H1 (cell line): ENCODE measurements at regions not wholly inside any gene's neighbourhood (a gene's known extent, or its start where the extent isn't known, plus 50 kb on each side); places are given as distances from the start of the nearest gene placed in this dataset.
"Not testable (repeated sequence)": the region's sequence is repeated elsewhere in the genome, so short reads cannot be mapped to it uniquely, and the experiment has no call there.

Experiments used
- CTCF ChIA-PET: fragments of 300-600 bp; sonication (Branson Sonifier 250); formaldehyde crosslinking; loops from one replicate; lab custom pipeline; 2021; ENCODE audit not compliant: partially characterized antibody; lab: Charles Lee
- POLR2A ChIA-PET: fragments of 300-600 bp; sonication (Branson Sonifier 250); formaldehyde crosslinking; loops from one replicate; lab custom pipeline; 2021; ENCODE audit warnings: inconsistent platforms; ENCODE audit not compliant: partially characterized antibody; lab: Charles Lee
- DNase-seq, 2 experiments: peaks; one replicate each; pipeline versions ENCODE4 v3.0.0 to v3.0.0-alpha.2; 2010 to 2022; ENCODE audit warnings: low spot score in 2 of 2, low read depth in 1 of 2, mixed read lengths in 1 of 2
- FAIRE-seq: peaks from 2 replicates; lab custom pipeline; 2011; peaks lifted over from hg19 to GRCh38; lab: Jason Lieb, UNC
- H2AFZ ChIP-seq: 2 replicates; pipeline ENCODE4 v1.8.1; 2012; ENCODE audit warnings: low read length, inconsistent platforms
- H2AK5ac ChIP-seq: 2 replicates; pipeline ENCODE4 v1.6.1; 2013; ENCODE audit warnings: low read depth, low read length
- H2BK120ac ChIP-seq: replicated peaks from 2 replicates; pipeline ENCODE3; 2013; ENCODE audit warnings: low read depth, low read length, inconsistent platforms
- H2BK12ac ChIP-seq: 2 replicates; pipeline ENCODE4 v1.6.1; 2013; ENCODE audit warnings: low read depth, low read length
- H2BK15ac ChIP-seq: 2 replicates; pipeline ENCODE4 v1.6.1; 2013; ENCODE audit warnings: low read length
- H2BK20ac ChIP-seq: 2 replicates; pipeline ENCODE4 v1.6.1; 2013; ENCODE audit warnings: low read length
- H2BK5ac ChIP-seq: 2 replicates; pipeline ENCODE4 v1.6.1; 2013; ENCODE audit warnings: low read depth, low read length
- H3K14ac ChIP-seq: 2 replicates; pipeline ENCODE4 v1.6.1; 2013; ENCODE audit warnings: inconsistent platforms; ENCODE audit not compliant: insufficient read length
- H3K18ac ChIP-seq: 2 replicates; pipeline ENCODE4 v1.6.1; 2013; ENCODE audit warnings: low read length; ENCODE audit errors: extremely low read depth
- H3K23ac ChIP-seq: 2 replicates; pipeline ENCODE4 v1.6.1; 2013; ENCODE audit warnings: inconsistent platforms; ENCODE audit not compliant: insufficient read length
- H3K23me2 ChIP-seq: 2 replicates; pipeline ENCODE4 v1.6.1; 2013; ENCODE audit warnings: low read depth, low read length
- H3K27ac ChIP-seq: 2 replicates; pipeline ENCODE4 v1.6.1; 2011; ENCODE audit warnings: low read depth, low read length, inconsistent platforms
- H3K27me3 ChIP-seq, 4 experiments: replicated peaks in 1 of 4; 1 replicate in 1 of 4; 2 replicates in 3 of 4; pipeline versions ENCODE4 v1.6.1 to v1.8.1; 2011 to 2013; ENCODE audit warnings: low read length in 3 of 4, mild to moderate bottlenecking in 3 of 4, inconsistent platforms in 2 of 4, mixed read lengths in 2 of 4, moderate library complexity in 1 of 4; ENCODE audit not compliant: control insufficient read depth in 3 of 4, insufficient read depth in 3 of 4; ENCODE audit errors: extremely low read depth in 1 of 4
- H3K36me3 ChIP-seq, 4 experiments: 2 replicates each; pipeline versions ENCODE4 v1.6.1 to v1.8.1; 2011 to 2013; ENCODE audit warnings: mild to moderate bottlenecking in 4 of 4, low read length in 3 of 4, moderate library complexity in 2 of 4, control low read depth in 1 of 4, inconsistent platforms in 1 of 4; ENCODE audit not compliant: insufficient read depth in 4 of 4, control insufficient read depth in 2 of 4
- H3K4ac ChIP-seq: replicated peaks from 2 replicates; pipeline ENCODE3; 2013; ENCODE audit warnings: low read length, low read depth, mixed read lengths, inconsistent platforms; ENCODE audit not compliant: insufficient read length
- H3K4me1 ChIP-seq, 4 experiments: replicated peaks in 1 of 4; 1 replicate in 1 of 4; 2 replicates in 3 of 4; pipeline versions ENCODE4 v1.6.1 to v1.8.1; 2011 to 2013; ENCODE audit warnings: low read length in 3 of 4, inconsistent platforms in 2 of 4, mixed read lengths in 1 of 4; ENCODE audit not compliant: insufficient read depth in 4 of 4, control insufficient read depth in 3 of 4
- H3K4me2 ChIP-seq, 2 experiments: 2 replicates each; pipeline versions ENCODE4 v1.6.1 to v1.8.1; 2011 to 2013; ENCODE audit warnings: low read depth in 2 of 2, low read length in 2 of 2, control low read depth in 1 of 2, inconsistent platforms in 1 of 2, mild to moderate bottlenecking in 1 of 2; ENCODE audit not compliant: insufficient read depth in 1 of 2
- H3K4me3 ChIP-seq, 4 experiments: fragments of 200-600, 300-600 bp in 1 of 4; sonication (generic), shearing (Covaris generic), sonication (Bioruptor Twin) in 1 of 4; 2 replicates each; pipeline versions ENCODE4 v1.5.1 to v1.8.1; 2011 to 2016; ENCODE audit warnings: low read length in 4 of 4, low read depth in 3 of 4, control low read depth in 2 of 4, inconsistent platforms in 2 of 4, mild to moderate bottlenecking in 2 of 4, mixed read lengths in 1 of 4, moderate library complexity in 1 of 4; ENCODE audit not compliant: insufficient read depth in 2 of 4; ENCODE audit errors: extremely low read depth in 1 of 4
- H3K56ac ChIP-seq: replicated peaks from 2 replicates; pipeline ENCODE3; 2013; ENCODE audit warnings: low read depth, mild to moderate bottlenecking, mixed read lengths, low read length, inconsistent platforms; ENCODE audit not compliant: insufficient read length
- H3K79me1 ChIP-seq: 2 replicates; pipeline ENCODE4 v1.6.1; 2013; ENCODE audit warnings: low read depth, low read length, control low read depth
- H3K79me2 ChIP-seq, 2 experiments: 2 replicates each; pipeline versions ENCODE4 v1.6.1 to v1.8.1; 2012 to 2013; ENCODE audit warnings: low read length in 2 of 2, mild to moderate bottlenecking in 2 of 2, inconsistent platforms in 1 of 2; ENCODE audit not compliant: insufficient read depth in 2 of 2, control insufficient read depth in 1 of 2
- H3K9ac ChIP-seq, 4 experiments: replicated peaks in 1 of 4; 1 replicate in 1 of 4; 2 replicates in 3 of 4; pipeline versions ENCODE4 v1.6.1 to v1.8.1; 2011 to 2013; ENCODE audit warnings: low read depth in 3 of 4, low read length in 3 of 4, control low read depth in 2 of 4, mild to moderate bottlenecking in 2 of 4, moderate library complexity in 2 of 4, inconsistent platforms in 1 of 4; ENCODE audit errors: extremely low read depth in 1 of 4
- H3K9me3 ChIP-seq, 2 experiments: 2 replicates each; pipeline versions ENCODE4 v1.6.1 to v1.8.1; 2012 to 2013; ENCODE audit warnings: mild to moderate bottlenecking in 2 of 2, moderate library complexity in 2 of 2, control low read depth in 1 of 2, inconsistent platforms in 1 of 2, low read depth in 1 of 2, low read length in 1 of 2, mixed read lengths in 1 of 2; ENCODE audit not compliant: insufficient read depth in 2 of 2
- H4K20me1 ChIP-seq, 2 experiments: replicated peaks in 1 of 2; 2 replicates each; pipeline versions ENCODE3 to v1.8.1; 2011 to 2013; ENCODE audit warnings: inconsistent platforms in 2 of 2, low read length in 2 of 2, mild to moderate bottlenecking in 1 of 2; ENCODE audit not compliant: insufficient read depth in 2 of 2, control insufficient read depth in 1 of 2
- H4K5ac ChIP-seq: 2 replicates; pipeline ENCODE4 v1.6.1; 2013; ENCODE audit warnings: low read length, low read depth, mixed read lengths, inconsistent platforms; ENCODE audit not compliant: insufficient read length
- H4K8ac ChIP-seq: 2 replicates; pipeline ENCODE4 v1.8.0; 2013; ENCODE audit warnings: mild to moderate bottlenecking, moderate library complexity, low read length, inconsistent platforms; ENCODE audit not compliant: insufficient read depth; ENCODE audit errors: extremely low read depth
- H4K91ac ChIP-seq: replicated peaks from 2 replicates; pipeline ENCODE3; 2013; ENCODE audit warnings: low read length, mixed read lengths, inconsistent platforms; ENCODE audit not compliant: insufficient read length
- WGBS, 2 experiments: shearing (Covaris generic) in 1 of 2; methylation state at CpG; one replicate each; pipeline versions ENCODE4 v1.1.6 to v1.1.7; 2013 to 2015; ENCODE audit warnings: low lambda C conversion rate in 2 of 2, mixed read lengths in 2 of 2, inconsistent platforms in 1 of 2, low coverage in 1 of 2, missing lambda C conversion rate in 1 of 2; ENCODE audit not compliant: insufficient replicate concordance in 2 of 2, insufficient coverage in 1 of 2, insufficient read length in 1 of 2; ENCODE audit errors: extremely low coverage in 1 of 2, missing lambda C conversion rate in 1 of 2; 5-methylcytosine and 5-hydroxymethylcytosine counted together

GRCh38 chr15:21269673-21270072 is 170.6 kb downstream of the POTEB3 start:
- H3K79me2 ChIP-seq, H3K56ac ChIP-seq, H2BK120ac ChIP-seq, H3K27ac ChIP-seq, POLR2A ChIA-PET, H4K20me1 ChIP-seq, H3K18ac ChIP-seq, H3K27me3 ChIP-seq, H2AK5ac ChIP-seq, H3K4ac ChIP-seq, H3K23me2 ChIP-seq, FAIRE-seq, H2AFZ ChIP-seq, H3K36me3 ChIP-seq, H2BK5ac ChIP-seq, H4K5ac ChIP-seq, H3K4me2 ChIP-seq, H3K4me3 ChIP-seq, H3K14ac ChIP-seq, H3K9ac ChIP-seq, H2BK15ac ChIP-seq, CTCF ChIA-PET, DNase-seq, H2BK20ac ChIP-seq, H4K91ac ChIP-seq, H4K8ac ChIP-seq, H3K4me1 ChIP-seq, H3K23ac ChIP-seq, H2BK12ac ChIP-seq, H3K79me1 ChIP-seq: not testable (repeated sequence)
- WGBS, 2 experiments: 78% methylated on average over 4 of the region's 4 CpGs; no CpG with 5 or more reads in 1 of the 2 experiments
- peaks cover 19 to 23% of the 10 kb centered on the region in 2 experiments for H3K9me3 ChIP-seq
